Ovary (tissue), 3 donors: ENCODE measurements at regions not wholly inside any gene's neighbourhood (a gene's known extent, or its start where the extent isn't known, plus 50 kb on each side); places are given as distances from the start of the nearest gene placed in this dataset.

Source experiments
- CTCF ChIP-seq, 3 donors: fragments of 450-650 bp in 2 of 3; fragments of 200-600 bp in 1 of 3; IDR thresholded peaks; one replicate each; pipeline versions ENCODE4 v1.5.1 to v1.8.0; 2016 to 2022; ENCODE audit warnings: antibody characterized with exemption in 3 of 3, mild to moderate bottlenecking in 1 of 3
- POLR2A ChIP-seq: fragments of 450-650 bp; IDR thresholded peaks from one replicate; pipeline ENCODE4 v1.6.1; 2017; ENCODE audit warnings: antibody characterized with exemption, mild to moderate bottlenecking, moderate library complexity
- donor health status: DM: no; HTN: no; CAD: no.

GRCh38 chr9:82302968-82303655, 314.5 kb downstream of the SPATA31D1 start:
- no peak for TF ChIP-seq CTCF (IDR thresholded peaks at IDR 0.05)
- no peak for TF ChIP-seq POLR2A
